IPS DF 19.7 (cell line): ENCODE measurements at regions not wholly inside any gene's neighbourhood (a gene's known extent, or its start where the extent isn't known, plus 50 kb on each side); places are given as distances from the start of the nearest gene placed in this dataset.

ENCODE experiments used
- DNase-seq: peaks from one replicate; pipeline ENCODE4 v3.0.0-alpha.2; 2013; ENCODE audit warnings: low read depth, low spot score

- DNase-seq = no peak
Measured at GRCh38 chr12:89968151-89968700, 259.6 kb upstream of the ATP2B1 start.

DNA sequence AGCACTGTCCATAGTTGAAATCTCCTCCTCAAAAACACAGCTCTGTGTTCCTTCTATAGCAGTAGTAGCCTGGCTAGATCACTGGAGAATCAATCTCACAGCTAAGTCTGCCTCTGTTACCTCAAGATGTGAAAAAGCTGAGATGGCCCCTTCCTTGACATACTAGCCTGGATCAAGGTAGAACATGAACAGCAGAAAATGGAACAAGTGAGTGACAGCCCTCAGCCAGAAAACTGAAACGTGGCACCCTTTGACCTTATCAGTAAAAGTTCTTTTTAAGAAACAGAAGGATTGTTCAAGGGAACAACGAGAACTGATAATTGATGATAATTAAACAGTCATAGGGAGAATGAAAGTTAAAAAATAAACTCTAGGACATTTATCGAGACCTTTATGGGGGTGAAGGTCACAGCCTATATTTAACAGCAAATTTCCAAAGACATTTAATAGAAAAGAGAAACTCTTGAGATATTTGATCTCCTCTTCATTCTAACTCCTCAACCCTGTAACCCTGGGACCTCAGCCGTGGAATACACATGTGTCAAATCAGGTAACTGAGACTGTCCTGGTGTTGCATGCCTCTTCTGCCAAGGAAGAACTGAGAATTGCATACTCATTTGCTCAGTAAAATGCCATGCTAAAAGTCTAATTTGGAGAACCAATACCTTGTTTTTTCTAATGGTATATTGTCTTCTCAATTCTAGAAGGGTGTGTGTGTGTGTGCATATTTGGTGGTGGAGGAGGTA is 258.0 kb upstream of the ATP2B1 start:
- DNase-seq = no peak

GRCh38 chr12:89965993-89966392 is 257.4 kb upstream of the ATP2B1 start:
- DNase-seq = peak; percentile 15

- no peak for DNase-seq
Measured at GRCh38 chr12:89962648-89963047, 254.0 kb upstream of the ATP2B1 start.

GRCh38 chr12:89960607-89961394 is 252.2 kb upstream of the ATP2B1 start:
- DNase-seq = no peak

DNA sequence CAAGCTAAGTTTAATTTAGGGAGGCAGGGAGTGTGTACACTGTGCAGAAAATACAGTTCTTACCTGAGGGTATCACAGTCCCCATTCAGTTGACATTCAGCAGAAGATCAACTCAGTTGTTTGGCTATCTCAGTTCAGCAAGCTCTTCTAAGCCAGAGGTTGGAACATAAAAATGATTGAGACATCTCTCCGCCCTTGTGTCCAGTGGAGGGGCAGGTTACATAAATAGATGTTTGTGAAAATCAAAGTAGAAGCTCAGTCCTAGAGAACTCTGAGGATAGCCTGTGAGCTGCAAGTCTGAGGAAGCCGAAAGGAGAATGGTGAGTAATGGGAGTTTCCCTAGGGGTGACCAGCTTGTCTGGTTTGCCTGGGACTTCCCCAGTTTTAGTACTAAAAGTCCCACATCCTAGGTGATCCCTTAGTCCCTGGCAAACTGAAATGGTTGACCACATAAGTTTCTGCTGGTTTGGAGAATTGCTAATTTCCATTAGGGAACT is 251.4 kb upstream of the ATP2B1 start:
- DNase-seq = no peak

GRCh38 chr12:89959179-89959578 is 250.5 kb upstream of the ATP2B1 start:
- no peak for DNase-seq

DNA sequence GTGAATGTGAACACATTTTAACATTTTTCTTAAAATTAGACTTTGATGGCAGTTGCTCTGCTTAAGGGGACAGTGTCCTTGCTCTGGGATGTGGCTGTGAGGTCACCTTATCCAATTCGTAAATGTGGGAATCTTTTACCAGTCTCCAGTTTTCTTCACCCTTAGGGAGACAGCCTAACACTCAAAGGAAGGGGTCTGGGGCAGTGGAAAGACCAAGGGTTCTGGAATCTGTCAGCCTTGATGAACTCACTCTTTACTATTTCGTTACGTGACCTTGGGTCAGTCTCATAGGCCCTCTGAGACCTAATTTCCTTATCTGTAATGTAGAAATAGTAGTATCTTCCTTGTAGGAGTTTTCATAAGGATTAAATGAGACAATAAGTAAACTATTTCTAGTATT is 245.6 kb upstream of the ATP2B1 start:
- no peak for DNase-seq

GRCh38 chr12:89951694-89952060 is 243.0 kb upstream of the ATP2B1 start:
- no peak for DNase-seq

DNA sequence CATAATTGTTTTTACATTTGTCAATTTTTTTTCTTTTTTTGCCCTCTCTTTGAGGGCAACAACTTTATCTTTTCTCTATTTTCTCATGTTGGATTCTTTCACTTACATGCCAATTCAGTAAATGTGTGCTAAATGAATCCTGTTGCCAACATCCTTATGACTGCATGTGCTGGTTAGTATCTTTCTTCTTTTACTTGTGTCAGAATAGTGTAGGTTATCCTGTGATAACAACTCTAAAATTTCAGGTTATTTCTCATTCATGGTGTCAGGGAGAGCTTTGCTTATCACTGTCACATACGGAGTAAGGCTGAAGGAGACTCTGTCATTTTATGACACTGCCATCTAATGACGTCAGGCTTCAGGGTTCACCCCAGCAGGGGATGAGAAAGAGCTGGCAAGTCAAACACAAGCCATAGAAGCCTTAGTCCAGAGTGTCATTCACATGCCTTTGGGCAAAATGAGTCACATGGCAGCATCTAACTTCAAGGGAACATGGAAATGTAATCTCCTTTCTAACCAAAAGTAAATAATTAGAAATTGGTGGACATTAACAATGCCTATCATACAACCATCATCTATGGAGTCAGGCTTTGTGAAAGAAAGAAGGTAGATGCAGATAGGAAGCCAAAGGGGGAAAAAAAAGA is 242.5 kb upstream of the ATP2B1 start:
- DNase-seq = no peak

DNA sequence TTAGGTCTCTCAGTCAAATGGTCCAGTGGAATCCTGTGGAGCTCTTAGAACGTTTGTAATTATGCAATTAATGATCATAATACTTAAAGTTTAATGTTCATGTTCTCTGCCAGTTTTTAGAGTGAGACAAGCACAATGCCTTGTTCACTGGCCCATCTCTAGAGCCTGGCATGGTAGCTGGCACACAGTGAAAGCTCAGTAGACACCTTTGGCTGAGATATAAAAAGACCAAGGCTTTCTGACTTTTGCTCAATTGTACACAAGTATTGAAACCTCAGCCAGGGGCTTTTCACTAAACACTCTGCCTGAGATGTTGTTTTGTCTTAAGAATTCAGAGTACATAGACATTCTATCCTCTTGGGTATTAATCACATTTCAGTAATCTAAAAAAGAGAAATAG is 241.8 kb upstream of the ATP2B1 start:
- no peak for DNase-seq

- no peak for DNase-seq
Measured at GRCh38 chr12:89949457-89950195, 241.0 kb upstream of the ATP2B1 start.

- no peak for DNase-seq
Measured at GRCh38 chr12:89948271-89949175, 239.9 kb upstream of the ATP2B1 start.

- no peak for DNase-seq
Measured at GRCh38 chr12:89947437-89948270, 239.0 kb upstream of the ATP2B1 start.

DNA sequence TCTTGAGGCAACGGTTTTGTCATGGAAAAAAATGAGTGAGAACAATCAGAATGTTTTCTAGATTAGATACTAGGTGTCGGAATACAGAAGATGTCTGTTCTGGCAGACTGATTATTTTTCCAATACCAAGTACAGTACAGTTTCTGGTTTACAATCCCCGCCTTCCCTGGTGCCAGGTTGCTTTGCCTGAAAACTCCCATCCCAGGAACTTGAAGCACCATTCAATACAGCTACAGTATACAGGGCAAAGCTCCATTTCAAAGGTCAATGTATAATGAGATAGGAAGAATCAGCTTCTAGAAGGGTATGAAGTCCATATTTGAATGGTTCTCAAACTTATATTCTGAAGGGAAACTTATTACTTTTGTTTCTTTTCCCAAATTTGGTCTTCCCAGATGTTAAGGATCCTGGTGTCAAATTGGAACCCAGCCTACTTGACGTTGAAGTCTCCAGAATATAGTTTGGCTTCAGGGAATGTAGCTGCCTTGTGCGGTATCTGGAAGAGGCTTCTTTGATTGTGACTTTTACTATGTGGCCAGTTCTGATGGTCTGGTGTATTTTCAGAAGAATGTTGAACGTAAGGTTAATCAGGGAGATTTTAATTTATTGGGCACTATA is 238.0 kb upstream of the ATP2B1 start:
- no peak for DNase-seq

GRCh38 chr12:89945123-89945522 is 236.5 kb upstream of the ATP2B1 start:
- DNase-seq = no peak

DNA sequence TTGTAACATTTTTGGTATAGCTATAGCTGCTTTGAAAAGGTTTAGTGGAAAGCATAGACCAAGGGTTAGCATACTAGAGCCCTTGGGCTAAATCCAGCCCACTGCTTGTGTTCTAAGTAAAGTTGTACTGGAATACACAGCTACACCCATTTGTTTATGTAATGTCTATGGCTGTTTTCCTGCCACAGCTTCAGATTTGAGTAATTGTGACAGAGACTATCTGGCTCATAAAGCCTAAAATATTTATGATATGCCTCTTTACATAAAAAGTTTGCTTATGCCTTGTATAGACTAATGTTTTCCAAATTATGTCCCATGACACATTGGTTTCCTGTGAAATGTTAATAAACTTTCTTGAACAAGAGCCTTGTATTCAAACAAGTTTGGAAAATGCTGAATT is 234.8 kb upstream of the ATP2B1 start:
- DNase-seq = no peak

GRCh38 chr12:89941436-89941835 is 232.8 kb upstream of the ATP2B1 start:
- no peak for DNase-seq
